GM12878 (cell line): ENCODE measurements at regions not wholly inside any gene's neighbourhood (a gene's known extent, or its start where the extent isn't known, plus 50 kb on each side); places are given as distances from the start of the nearest gene placed in this dataset.

Source experiments
- ATAC-seq: fragments of 200-7000 bp; cut with Tn5 transposase; 3 replicates; pipeline ENCODE4 v1.9.1; 2020; ENCODE audit warnings: mild to moderate bottlenecking, moderate library complexity
- BruUV-seq: library from RNA; stranded (reverse); fragments of 400-500 nt; replicated peaks from 2 replicates; lab custom pipeline; 2021; lab: Mats Ljungman, UMichigan
- CTCF ChIA-PET: fragments of 300-600 bp; sonication (Branson Sonifier 250); formaldehyde crosslinking; extraction: SDS; loops from one replicate; lab custom pipeline; 2021; ENCODE audit warnings: inconsistent platforms; lab: Yijun Ruan, JAX
- POLR2A ChIA-PET: fragments of 350-600 bp; formaldehyde crosslinking; extraction: SDS; loops from one replicate; lab custom pipeline; 2021; ENCODE audit warnings: inconsistent platforms; lab: Charles Lee
- RAD21 ChIA-PET: fragments of 300-600 bp; sonication (Branson Sonifier 250); formaldehyde crosslinking; loops from one replicate; lab custom pipeline; 2023; ENCODE audit warnings: antibody characterized with exemption; ENCODE audit not compliant: unreplicated experiment; lab: Charles Lee
- SMC1A ChIA-PET: fragments of 300-600 bp; sonication (Branson Sonifier 250); formaldehyde crosslinking; loops from one replicate; lab custom pipeline; 2023; ENCODE audit not compliant: unreplicated experiment, uncharacterized antibody; lab: Charles Lee
- DNase-seq: peaks from one replicate; pipeline ENCODE4 v3.0.0-alpha.2; 2011; ENCODE audit warnings: low read depth, low spot score
- FAIRE-seq: peaks from 3 replicates; lab custom pipeline; 2011; peaks lifted over from hg19 to GRCh38; lab: Jason Lieb, UNC
- H2AFZ ChIP-seq: 2 replicates; pipeline ENCODE4 v1.6.0; 2011; ENCODE audit warnings: low read depth, low read length, control low read depth; ENCODE audit not compliant: control insufficient read depth
- H3K27ac ChIP-seq: 2 replicates; pipeline ENCODE4 v1.5.1; 2011; ENCODE audit warnings: control low read depth; ENCODE audit not compliant: control insufficient read depth, insufficient read depth
- H3K27me3 ChIP-seq, 2 experiments: replicated peaks in 1 of 2; 2 replicates each; pipeline versions ENCODE4 v1.6.0 to v1.6.1; 2011; ENCODE audit warnings: low read length in 1 of 2; ENCODE audit not compliant: control insufficient read depth in 2 of 2, insufficient read depth in 2 of 2
- H3K36me3 ChIP-seq, 2 experiments: 2 replicates each; pipeline ENCODE4 v1.5.1; 2011; ENCODE audit warnings: low read length in 1 of 2; ENCODE audit not compliant: control insufficient read depth in 2 of 2, insufficient read depth in 2 of 2
- H3K4me1 ChIP-seq: 2 replicates; pipeline ENCODE4 v1.6.1; 2011; ENCODE audit warnings: mild to moderate bottlenecking, low read length, moderate library complexity, mixed read lengths; ENCODE audit not compliant: control insufficient read depth, insufficient read depth
- H3K4me2 ChIP-seq: 2 replicates; pipeline ENCODE4 v1.6.0; 2011; ENCODE audit warnings: control low read depth; ENCODE audit not compliant: control insufficient read depth, insufficient read depth
- H3K4me3 ChIP-seq: fragments of 200-600 bp; sonication (generic); 2 replicates; pipeline ENCODE4 v1.5.1; 2016
- H3K79me2 ChIP-seq: 2 replicates; pipeline ENCODE4 v1.6.0; 2011; ENCODE audit warnings: low read length; ENCODE audit not compliant: control insufficient read depth, insufficient read depth
- H3K9ac ChIP-seq: 2 replicates; pipeline ENCODE4 v1.8.0; 2011; ENCODE audit warnings: low read length, control low read depth, mixed read lengths; ENCODE audit not compliant: control insufficient read depth, insufficient read depth
- H3K9me3 ChIP-seq: replicated peaks from 3 replicates; pipeline ENCODE4 v1.5.1; 2011; ENCODE audit warnings: mild to moderate bottlenecking, low read length; ENCODE audit not compliant: control insufficient read depth, insufficient read depth
- H4K20me1 ChIP-seq: 2 replicates; pipeline ENCODE4 v1.6.0; 2011; ENCODE audit not compliant: control insufficient read depth, insufficient read depth
- ATF7 ChIP-seq: fragments of 450-650 bp; IDR thresholded peaks from 2 replicates; pipeline ENCODE4 v1.6.1; 2016; ENCODE audit warnings: low read depth, mild to moderate bottlenecking
- FOS ChIP-seq: IDR thresholded peaks from 3 replicates; pipeline ENCODE4 v1.6.1; 2011; ENCODE audit warnings: borderline replicate concordance; ENCODE audit not compliant: insufficient read length; ENCODE audit errors: extremely low read depth
- IKZF1 ChIP-seq: fragments of 450-650 bp; conservative IDR thresholded peaks from 2 replicates; pipeline ENCODE4 v1.6.1; 2017; ENCODE audit warnings: antibody characterized with exemption, mild to moderate bottlenecking
- JUNB ChIP-seq: IDR thresholded peaks from 2 replicates; pipeline ENCODE4 v1.6.1; 2016; ENCODE audit warnings: antibody characterized with exemption, mild to moderate bottlenecking
- NR2C1 ChIP-seq: fragments of 450-650 bp; IDR thresholded peaks from 2 replicates; pipeline ENCODE4 v1.6.1; 2017; ENCODE audit warnings: antibody characterized with exemption, mild to moderate bottlenecking, moderate library complexity
- RELA ChIP-seq: fragments of 450-650 bp; IDR thresholded peaks from 2 replicates; pipeline ENCODE4 v1.8.0; 2014; ENCODE audit warnings: borderline replicate concordance; ENCODE audit not compliant: partially characterized antibody
- YBX1 ChIP-seq: fragments of 450-650 bp; IDR thresholded peaks from 2 replicates; pipeline ENCODE4 v1.6.1; 2016; ENCODE audit warnings: antibody characterized with exemption
- WGBS: methylation state at CpG from one replicate; pipeline ENCODE4 v1.1.6; 2016; ENCODE audit warnings: low lambda C conversion rate; ENCODE audit not compliant: insufficient replicate concordance, insufficient coverage; ENCODE audit errors: missing lambda C conversion rate; 5-methylcytosine and 5-hydroxymethylcytosine counted together
- in situ Hi-C: fragments of 300-500 bp; cut with MboI; formaldehyde crosslinking; loops from 9 replicates; pipeline ENCODE4 v1.14.3; 2018; ENCODE audit warnings: mixed read lengths
- intact Hi-C: fragments of 100-400 bp; cut with micrococcal nuclease; formaldehyde crosslinking; loops from one replicate; pipeline ENCODE4 v1.14.2; 2022; ENCODE audit not compliant: unreplicated experiment
- TF ChIP-seq, protein P1 (sequence below): fragments of 450-650 bp; IDR thresholded peaks from 2 replicates; pipeline ENCODE4 v1.6.1; 2016; ENCODE audit warnings: mild to moderate bottlenecking
- TF ChIP-seq, protein P2 (sequence below): IDR thresholded peaks from 2 replicates; pipeline ENCODE4 v1.6.1; 2011; ENCODE audit warnings: mild to moderate bottlenecking, low read depth, low read length, moderate library complexity; ENCODE audit not compliant: insufficient replicate concordance
- TF ChIP-seq, protein P3 (sequence below): IDR thresholded peaks from 2 replicates; pipeline ENCODE4 v1.6.1; 2012; ENCODE audit warnings: low read depth, low read length, improper control_type of control experiment

DNA sequence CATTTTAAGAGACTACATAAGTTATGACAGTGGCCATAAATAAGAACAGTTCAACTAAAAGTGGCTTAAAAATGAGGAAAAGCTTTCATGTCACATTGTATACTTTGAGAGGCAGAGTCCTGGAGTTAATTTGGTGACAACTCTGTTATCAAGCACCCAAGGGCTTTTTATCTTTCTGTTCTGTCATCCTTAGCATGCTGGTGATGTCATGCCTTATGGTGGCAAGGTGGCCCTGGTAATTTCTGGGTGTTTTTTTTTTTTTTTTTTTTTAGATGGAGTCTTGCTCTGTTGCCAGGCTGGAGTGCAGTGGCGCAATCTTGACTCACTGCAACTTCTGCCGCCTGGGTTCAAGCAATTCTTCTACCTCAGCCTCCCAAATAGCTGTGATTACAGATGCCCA is 158.8 kb downstream of the AASDHPPT start:
- Histone ChIP-seq H3K79me2 (no peaks in the 10 kb centered on the region), H4K20me1 (no peaks in the 10 kb centered on the region), H3K9me3 (no peaks in the 10 kb centered on the region), H3K27ac (no peak overlapping the region), H3K4me2 (no peak overlapping the region), H3K4me3 (no peak overlapping the region), H3K36me3 (no peaks in the 10 kb centered on the region), H2AFZ (no peak overlapping the region), H3K9ac (no peak overlapping the region), H3K27me3 (no peaks in the 10 kb centered on the region), H3K4me1 (no peaks in the 10 kb centered on the region)
- no peak for ATAC-seq
- 14% methylated on average over 2 of the region's 2 CpGs for WGBS
- BruUV-seq = no TSS peak
- no peak for DNase-seq
- in situ Hi-C loops (no loop called here), intact Hi-C loops (loop anchor here (10.0 kb wide), 2 partner anchors 151 to 809 kb away; no protein-coding TSS in a partner anchor)
- RAD21 ChIA-PET = interaction anchor here (0.6 kb wide), 1 partner anchor 125 kb away, joined by 3 read pairs; no protein-coding TSS in a partner anchor
- TF ChIP-seq IKZF1 (no peak), ATF7 (0 out of 2 replicates have a peak, but pooled peaks have one; percentile 36)
- SMC1A ChIA-PET = interaction anchor here (1.7 kb wide), 1 partner anchor 10 kb away, joined by 7 read pairs; no protein-coding TSS in a partner anchor
- CTCF ChIA-PET = no interaction called here
- POLR2A ChIA-PET = no interaction called here
- no peak for FAIRE-seq

DNA sequence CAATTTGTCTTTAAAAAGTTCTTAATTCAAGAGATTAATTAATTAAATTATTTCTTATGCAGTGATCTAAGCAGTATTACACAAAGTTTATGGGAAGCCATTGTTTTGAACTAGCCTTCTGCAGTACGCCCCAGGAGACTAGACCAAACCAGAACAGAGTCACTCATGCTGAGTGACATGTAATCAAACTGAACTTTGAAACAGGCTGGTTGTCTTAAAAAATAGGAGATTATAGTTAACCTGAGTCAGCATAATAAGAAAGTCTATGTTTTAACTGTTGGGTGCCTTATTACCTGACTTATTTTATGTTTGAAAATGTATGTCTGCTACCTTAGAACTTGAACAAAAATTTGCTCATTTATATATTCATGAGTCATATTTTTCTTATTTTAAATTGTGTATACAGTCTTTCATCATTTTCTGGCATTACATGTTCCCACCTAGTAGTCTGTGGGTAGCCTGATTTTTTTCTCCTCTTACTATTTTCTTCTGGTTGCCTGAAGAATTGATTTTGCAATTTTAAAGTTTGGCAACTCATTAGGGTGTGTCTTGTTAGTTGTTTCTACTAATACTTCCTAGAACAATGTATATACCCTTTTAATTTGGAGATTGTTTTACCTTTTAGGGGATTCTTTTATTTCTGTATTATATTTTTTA is 161.4 kb downstream of the AASDHPPT start:
- Histone ChIP-seq H3K36me3 (no peaks in the 10 kb centered on the region), H3K79me2 (no peaks in the 10 kb centered on the region), H3K4me2 (no peak overlapping the region), H3K27me3 (no peaks in the 10 kb centered on the region), H3K9me3 (no peaks in the 10 kb centered on the region), H4K20me1 (no peaks in the 10 kb centered on the region), H3K4me1 (no peaks in the 10 kb centered on the region), H2AFZ (no peak overlapping the region)
- in situ Hi-C loops = no loop called here
- FAIRE-seq = no peak
- intact Hi-C loops = loop anchor here (10.0 kb wide), 2 partner anchors 154 to 806 kb away; no protein-coding TSS in a partner anchor
- ATAC-seq = peak; percentile 29; the same call in 1 of the 3 replicates
- ChIA-PET POLR2A (no interaction called here), CTCF (no interaction called here), RAD21 (no interaction called here), SMC1A (no interaction called here)
- no peak for DNase-seq
- BruUV-seq = no TSS peak
- 50% methylated on average over 1 of the region's 1 CpG for WGBS
- TF ChIP-seq NR2C1 = no peak
- TF ChIP-seq RELA = no peak
- no peak for TF ChIP-seq FOS
- TF ChIP-seq, protein P1, sequence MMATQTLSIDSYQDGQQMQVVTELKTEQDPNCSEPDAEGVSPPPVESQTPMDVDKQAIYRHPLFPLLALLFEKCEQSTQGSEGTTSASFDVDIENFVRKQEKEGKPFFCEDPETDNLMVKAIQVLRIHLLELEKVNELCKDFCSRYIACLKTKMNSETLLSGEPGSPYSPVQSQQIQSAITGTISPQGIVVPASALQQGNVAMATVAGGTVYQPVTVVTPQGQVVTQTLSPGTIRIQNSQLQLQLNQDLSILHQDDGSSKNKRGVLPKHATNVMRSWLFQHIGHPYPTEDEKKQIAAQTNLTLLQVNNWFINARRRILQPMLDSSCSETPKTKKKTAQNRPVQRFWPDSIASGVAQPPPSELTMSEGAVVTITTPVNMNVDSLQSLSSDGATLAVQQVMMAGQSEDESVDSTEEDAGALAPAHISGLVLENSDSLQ = peak; percentile 69
- TF ChIP-seq YBX1 = no peak
- TF ChIP-seq, protein P2, sequence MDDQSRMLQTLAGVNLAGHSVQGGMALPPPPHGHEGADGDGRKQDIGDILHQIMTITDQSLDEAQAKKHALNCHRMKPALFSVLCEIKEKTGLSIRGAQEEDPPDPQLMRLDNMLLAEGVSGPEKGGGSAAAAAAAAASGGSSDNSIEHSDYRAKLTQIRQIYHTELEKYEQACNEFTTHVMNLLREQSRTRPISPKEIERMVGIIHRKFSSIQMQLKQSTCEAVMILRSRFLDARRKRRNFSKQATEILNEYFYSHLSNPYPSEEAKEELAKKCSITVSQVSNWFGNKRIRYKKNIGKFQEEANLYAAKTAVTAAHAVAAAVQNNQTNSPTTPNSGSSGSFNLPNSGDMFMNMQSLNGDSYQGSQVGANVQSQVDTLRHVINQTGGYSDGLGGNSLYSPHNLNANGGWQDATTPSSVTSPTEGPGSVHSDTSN = no peak
- TF ChIP-seq, protein P3, sequence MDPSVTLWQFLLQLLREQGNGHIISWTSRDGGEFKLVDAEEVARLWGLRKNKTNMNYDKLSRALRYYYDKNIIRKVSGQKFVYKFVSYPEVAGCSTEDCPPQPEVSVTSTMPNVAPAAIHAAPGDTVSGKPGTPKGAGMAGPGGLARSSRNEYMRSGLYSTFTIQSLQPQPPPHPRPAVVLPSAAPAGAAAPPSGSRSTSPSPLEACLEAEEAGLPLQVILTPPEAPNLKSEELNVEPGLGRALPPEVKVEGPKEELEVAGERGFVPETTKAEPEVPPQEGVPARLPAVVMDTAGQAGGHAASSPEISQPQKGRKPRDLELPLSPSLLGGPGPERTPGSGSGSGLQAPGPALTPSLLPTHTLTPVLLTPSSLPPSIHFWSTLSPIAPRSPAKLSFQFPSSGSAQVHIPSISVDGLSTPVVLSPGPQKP = no peak
- no peak for TF ChIP-seq JUNB
- TF ChIP-seq, all 136 proteins: peak for 1
- H3K4me3 ChIP-seq = no peak overlapping the region
- H3K9ac ChIP-seq = no peak overlapping the region
- H3K27ac ChIP-seq = no peak overlapping the region
